Lower lobe of right lung (tissue), 2 donors: ENCODE measurements at regions not wholly inside any gene's neighbourhood (a gene's known extent, or its start where the extent isn't known, plus 50 kb on each side); places are given as distances from the start of the nearest gene placed in this dataset.

Source experiments
- ATAC-seq, 2 donors: fragments of 200-7000 bp; cut with Tn5 transposase; one replicate each; pipeline ENCODE4 v1.9.1; 2020 to 2022; ENCODE audit warnings: mild to moderate bottlenecking in 2 of 2, moderate library complexity in 2 of 2
- DNase-seq: peaks from one replicate; pipeline ENCODE4 v3.0.0-alpha.2; 2020
- H3K27ac ChIP-seq: fragments of 200-600 bp; one replicate; pipeline ENCODE4 v1.8.0; 2022
- H3K27me3 ChIP-seq: fragments of 200-600 bp; one replicate; pipeline ENCODE4 v1.8.0; 2022; ENCODE audit warnings: low read depth
- H3K36me3 ChIP-seq: fragments of 200-600 bp; one replicate; pipeline ENCODE4 v1.8.0; 2022; ENCODE audit warnings: mild to moderate bottlenecking
- H3K4me1 ChIP-seq: fragments of 200-600 bp; one replicate; pipeline ENCODE4 v1.8.0; 2022
- H3K4me3 ChIP-seq: fragments of 200-600 bp; one replicate; pipeline ENCODE4 v1.8.0; 2022; ENCODE audit warnings: mild to moderate bottlenecking
- H3K9me3 ChIP-seq: fragments of 200-600 bp; one replicate; pipeline ENCODE4 v1.8.0; 2022
- CTCF ChIP-seq: fragments of 200-600 bp; IDR thresholded peaks from one replicate; pipeline ENCODE4 v1.8.0; 2022; ENCODE audit warnings: antibody characterized with exemption, mild to moderate bottlenecking
- intact Hi-C: fragments of 100-400 bp; cut with DNase I; formaldehyde crosslinking; loops from one replicate; pipeline ENCODE4 v1.11.0; 2022
- donor health status: DM: no; HTN: yes; CAD: no; lungs with severe emphysema.

DNA sequence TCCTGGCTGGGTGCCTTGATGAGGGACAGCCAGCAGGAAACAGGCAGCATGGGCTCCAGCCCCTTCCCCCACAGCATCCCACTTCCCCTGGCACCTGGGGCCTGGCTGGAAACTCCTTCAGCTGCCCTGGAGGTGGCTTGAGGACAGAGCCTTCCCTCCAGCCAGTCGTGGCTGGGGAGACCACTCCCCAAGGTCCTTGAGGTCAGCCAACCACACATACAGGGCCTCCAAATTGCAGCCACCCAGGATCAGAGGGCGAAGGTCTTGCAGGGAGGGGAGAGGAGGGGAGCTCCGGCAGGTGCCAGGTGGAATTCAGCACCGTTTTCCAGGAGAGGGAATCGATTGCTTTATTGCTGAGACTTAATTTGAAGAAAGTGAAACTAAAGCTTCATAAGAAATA is 280.4 kb downstream of the PBX3 start:
- TF ChIP-seq CTCF, result no peak
- H3K9me3 ChIP-seq, result no peaks in the 10 kb centered on the region
- ATAC-seq (no peak), DNase-seq (no peak)
- H3K4me1 ChIP-seq, result no peaks in the 10 kb centered on the region
- no peak overlapping the region for H3K4me3 ChIP-seq
- no peaks in the 10 kb centered on the region for H3K27me3 ChIP-seq
- intact Hi-C loops, result no loop called here
- no peaks in the 10 kb centered on the region for H3K36me3 ChIP-seq
- H3K27ac ChIP-seq, result no peak overlapping the region

DNA sequence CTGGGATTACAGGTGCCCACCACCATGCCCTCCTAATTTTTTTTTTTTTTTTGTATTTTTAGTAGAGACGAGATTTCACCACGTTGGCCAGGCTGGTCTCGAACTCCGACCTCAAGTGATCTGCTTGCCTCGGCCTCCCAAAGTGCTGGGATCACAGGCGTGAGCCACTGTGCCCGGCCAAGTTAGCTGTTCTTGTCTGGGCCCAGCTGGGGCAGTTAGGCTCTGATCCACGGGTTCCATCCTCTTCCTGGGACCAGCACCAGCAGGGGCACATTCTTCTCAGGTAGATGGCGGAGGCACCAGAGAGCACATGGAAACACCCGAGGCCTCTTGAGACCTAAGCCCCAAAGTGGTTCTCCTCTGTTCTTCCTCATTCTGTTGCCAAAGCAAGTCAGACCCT is 281.6 kb downstream of the PBX3 start:
- no peaks in the 10 kb centered on the region for H3K36me3 ChIP-seq
- no peak for TF ChIP-seq CTCF
- H3K4me3 ChIP-seq, result no peak overlapping the region
- peaks cover 6% of the 10 kb centered on the region for H3K27me3 ChIP-seq
- H3K4me1 ChIP-seq, result no peaks in the 10 kb centered on the region
- intact Hi-C loops, result no loop called here
- no peaks in the 10 kb centered on the region for H3K9me3 ChIP-seq
- no peak overlapping the region for H3K27ac ChIP-seq
- no peak for DNase-seq
- no peak for ATAC-seq

GRCh38 chr9:126030716-126031115 is 283.5 kb downstream of the PBX3 start:
- no peak for TF ChIP-seq CTCF
- intact Hi-C loops, result no loop called here
- peaks cover 15% of the 10 kb centered on the region for H3K27me3 ChIP-seq
- no peaks in the 10 kb centered on the region for H3K4me1 ChIP-seq
- H3K9me3 ChIP-seq, result no peaks in the 10 kb centered on the region
- ATAC-seq (no peak), DNase-seq (no peak)
- H3K27ac ChIP-seq, result no peak overlapping the region
- H3K4me3 ChIP-seq, result no peak overlapping the region
- H3K36me3 ChIP-seq, result no peaks in the 10 kb centered on the region

DNA sequence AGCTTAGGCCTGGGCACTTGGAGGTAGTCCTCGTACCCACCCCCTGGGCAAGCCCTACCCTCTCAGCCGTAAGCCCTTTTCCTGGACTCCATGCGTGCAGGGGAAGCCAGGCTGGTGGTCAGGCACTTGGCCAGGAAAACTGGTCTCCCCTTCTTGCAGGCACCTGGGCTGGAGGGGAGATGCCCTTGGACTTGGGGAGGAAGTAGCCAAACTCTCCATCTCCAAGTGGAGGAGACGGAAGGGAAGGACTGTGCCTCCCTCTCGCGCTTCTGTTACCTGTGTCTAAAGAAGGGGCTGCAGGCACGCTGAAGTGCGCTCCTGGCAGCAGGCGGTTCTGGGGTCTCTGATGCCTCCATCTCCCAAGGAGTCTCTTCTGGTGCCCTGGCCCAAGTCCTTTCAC is 283.9 kb downstream of the PBX3 start:
- no peaks in the 10 kb centered on the region for H3K9me3 ChIP-seq
- ATAC-seq (no peak), DNase-seq (no peak)
- intact Hi-C loops, result no loop called here
- H3K4me3 ChIP-seq, result no peak overlapping the region
- H3K27ac ChIP-seq, result no peak overlapping the region
- no peaks in the 10 kb centered on the region for H3K36me3 ChIP-seq
- TF ChIP-seq CTCF, result no peak
- no peaks in the 10 kb centered on the region for H3K4me1 ChIP-seq
- H3K27me3 ChIP-seq, result peaks cover 19% of the 10 kb centered on the region

DNA sequence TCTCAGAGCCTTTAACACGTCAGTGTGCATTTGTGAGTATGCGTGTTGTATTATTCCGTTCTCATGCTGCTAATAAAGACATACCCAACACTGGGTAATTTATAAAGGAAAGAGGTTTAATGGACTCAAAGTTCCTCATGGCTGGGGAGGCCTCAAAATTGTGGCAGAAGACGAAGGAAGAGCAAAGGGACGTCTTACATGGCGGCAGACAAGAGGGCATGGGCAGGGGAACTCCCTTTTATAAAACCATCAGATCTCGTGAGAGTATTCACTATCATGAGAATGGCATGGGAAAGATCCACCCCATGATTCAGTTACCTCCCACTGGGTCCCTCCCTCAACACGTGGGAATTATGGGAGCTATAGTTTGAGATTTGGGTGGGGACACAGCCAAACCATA is 285.0 kb downstream of the PBX3 start:
- H3K4me1 ChIP-seq, result no peaks in the 10 kb centered on the region
- no peak for DNase-seq
- H3K36me3 ChIP-seq, result no peaks in the 10 kb centered on the region
- no peaks in the 10 kb centered on the region for H3K9me3 ChIP-seq
- TF ChIP-seq CTCF, result no peak
- H3K27ac ChIP-seq, result no peak overlapping the region
- intact Hi-C loops, result no loop called here
- H3K4me3 ChIP-seq, result no peak overlapping the region
- H3K27me3 ChIP-seq, result peaks cover 22% of the 10 kb centered on the region
- ATAC-seq, result no peak

GRCh38 chr9:126033318-126033717 is 286.1 kb downstream of the PBX3 start:
- H3K4me3 ChIP-seq, result no peak overlapping the region
- no peaks in the 10 kb centered on the region for H3K36me3 ChIP-seq
- no peak for TF ChIP-seq CTCF
- no peaks in the 10 kb centered on the region for H3K4me1 ChIP-seq
- no peak for ATAC-seq
- intact Hi-C loops, result no loop called here
- no peaks in the 10 kb centered on the region for H3K9me3 ChIP-seq
- peaks cover 22% of the 10 kb centered on the region for H3K27me3 ChIP-seq
- no peak for DNase-seq
- H3K27ac ChIP-seq, result no peak overlapping the region
